Uterus (tissue), 2 donors: ENCODE measurements at regions not wholly inside any gene's neighbourhood (a gene's known extent, or its start where the extent isn't known, plus 50 kb on each side); places are given as distances from the start of the nearest gene placed in this dataset.

Experiments
- CTCF ChIP-seq, 4 experiments: fragments of 200-600 bp in 2 of 4; fragments of 450-650 bp in 2 of 4; sonication (generic) in 2 of 4; IDR thresholded peaks; one replicate each; pipeline ENCODE4 v1.5.1; 2016 to 2019; ENCODE audit warnings: antibody characterized with exemption in 4 of 4, mild to moderate bottlenecking in 2 of 4, moderate library complexity in 1 of 4
- POLR2A ChIP-seq, 2 donors: fragments of 450-650 bp; IDR thresholded peaks; one replicate each; pipeline ENCODE4 v1.6.1; 2016; ENCODE audit warnings: antibody characterized with exemption in 2 of 2, mild to moderate bottlenecking in 1 of 2, moderate library complexity in 1 of 2

GRCh38 chr6:18978337-18979128 is 591.4 kb downstream of the RNF144B start:
- TF ChIP-seq CTCF (IDR thresholded peaks at IDR 0.05) (no peak), POLR2A (IDR thresholded peaks at IDR 0.05) (no peak)
